Tibial nerve (tissue), 4 donors: ENCODE measurements at regions not wholly inside any gene's neighbourhood (a gene's known extent, or its start where the extent isn't known, plus 50 kb on each side); places are given as distances from the start of the nearest gene placed in this dataset.

Experiments
- EP300 ChIP-seq, 2 donors: sonication (generic); formaldehyde crosslinking; IDR thresholded peaks; one replicate each; pipeline ENCODE4 v1.6.1; 2017; ENCODE audit warnings: antibody characterized with exemption in 2 of 2, mild to moderate bottlenecking in 1 of 2
- POLR2A ChIP-seq, 2 donors: fragments of 450-650 bp; IDR thresholded peaks; one replicate each; pipeline ENCODE4 v1.6.1; 2017; ENCODE audit warnings: antibody characterized with exemption in 2 of 2, mild to moderate bottlenecking in 2 of 2, moderate library complexity in 2 of 2
- TF ChIP-seq, protein P1 (sequence below), 5 experiments: fragments of 200-600 bp in 3 of 5; fragments of 450-650 bp in 2 of 5; sonication (generic) in 3 of 5; IDR thresholded peaks; one replicate each; pipeline ENCODE4 v1.5.1; 2016 to 2019; ENCODE audit warnings: antibody characterized with exemption in 5 of 5, mild to moderate bottlenecking in 3 of 5, moderate library complexity in 2 of 5

DNA sequence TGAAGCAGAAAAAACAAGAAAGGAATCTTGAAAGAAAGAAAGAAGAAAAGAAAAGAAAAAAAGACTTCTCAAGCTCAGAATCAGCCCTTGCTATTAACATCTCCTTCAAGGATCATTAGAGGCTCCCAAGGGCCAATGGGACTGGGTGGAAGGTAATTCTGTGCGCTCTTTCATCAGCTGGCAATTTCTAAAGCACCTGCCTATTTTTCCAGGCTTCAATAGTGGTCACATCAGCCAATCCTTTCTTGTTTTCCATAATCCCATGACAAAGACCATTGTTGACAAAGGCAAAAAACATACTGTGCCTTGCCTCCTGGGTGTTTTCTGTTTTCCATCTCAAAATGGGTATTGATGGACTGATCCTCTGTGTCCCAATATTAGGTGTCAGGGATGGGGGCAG, 88.2 kb upstream of the TSC22D1 start:
- TF ChIP-seq, protein P1, sequence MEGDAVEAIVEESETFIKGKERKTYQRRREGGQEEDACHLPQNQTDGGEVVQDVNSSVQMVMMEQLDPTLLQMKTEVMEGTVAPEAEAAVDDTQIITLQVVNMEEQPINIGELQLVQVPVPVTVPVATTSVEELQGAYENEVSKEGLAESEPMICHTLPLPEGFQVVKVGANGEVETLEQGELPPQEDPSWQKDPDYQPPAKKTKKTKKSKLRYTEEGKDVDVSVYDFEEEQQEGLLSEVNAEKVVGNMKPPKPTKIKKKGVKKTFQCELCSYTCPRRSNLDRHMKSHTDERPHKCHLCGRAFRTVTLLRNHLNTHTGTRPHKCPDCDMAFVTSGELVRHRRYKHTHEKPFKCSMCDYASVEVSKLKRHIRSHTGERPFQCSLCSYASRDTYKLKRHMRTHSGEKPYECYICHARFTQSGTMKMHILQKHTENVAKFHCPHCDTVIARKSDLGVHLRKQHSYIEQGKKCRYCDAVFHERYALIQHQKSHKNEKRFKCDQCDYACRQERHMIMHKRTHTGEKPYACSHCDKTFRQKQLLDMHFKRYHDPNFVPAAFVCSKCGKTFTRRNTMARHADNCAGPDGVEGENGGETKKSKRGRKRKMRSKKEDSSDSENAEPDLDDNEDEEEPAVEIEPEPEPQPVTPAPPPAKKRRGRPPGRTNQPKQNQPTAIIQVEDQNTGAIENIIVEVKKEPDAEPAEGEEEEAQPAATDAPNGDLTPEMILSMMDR (IDR thresholded peaks at IDR 0.05), result no peak
- TF ChIP-seq POLR2A (IDR thresholded peaks at IDR 0.05), result no peak
- TF ChIP-seq EP300 (IDR thresholded peaks at IDR 0.05), result no peak
